Tibial nerve (tissue), 4 donors: ENCODE measurements at regions not wholly inside any gene's neighbourhood (a gene's known extent, or its start where the extent isn't known, plus 50 kb on each side); places are given as distances from the start of the nearest gene placed in this dataset.

Experiments
- DNase-seq, 2 donors: peaks; one replicate each; pipeline ENCODE4 v3.0.0-alpha.2; 2019; ENCODE audit warnings: low spot score in 2 of 2
- H3K27ac ChIP-seq, 4 donors: fragments of 200-600 bp; sonication (generic) in 3 of 4; one replicate each; pipeline ENCODE4 v1.5.1; 2017 to 2019; ENCODE audit warnings: mild to moderate bottlenecking in 1 of 4
- H3K27me3 ChIP-seq, 2 donors: fragments of 200-600 bp; sonication (generic) in 1 of 2; one replicate each; pipeline versions ENCODE4 v1.5.1 to v1.6.0; 2017 to 2019
- H3K36me3 ChIP-seq, 3 donors: fragments of 200-600 bp; sonication (generic); one replicate each; pipeline ENCODE4 v1.5.1; 2018 to 2019
- H3K4me1 ChIP-seq, 4 donors: fragments of 200-600 bp; sonication (generic) in 3 of 4; one replicate each; pipeline ENCODE4 v1.5.1; 2017 to 2019
- H3K4me3 ChIP-seq, 4 donors: fragments of 200-600 bp; sonication (generic) in 3 of 4; one replicate each; pipeline ENCODE4 v1.5.1; 2017 to 2019; ENCODE audit warnings: mild to moderate bottlenecking in 1 of 4, moderate library complexity in 1 of 4
- H3K9me3 ChIP-seq, 4 donors: fragments of 200-600 bp; sonication (generic) in 3 of 4; one replicate each; pipeline ENCODE4 v1.5.1; 2017 to 2019
- EP300 ChIP-seq, 2 donors: sonication (generic); formaldehyde crosslinking; IDR thresholded peaks; one replicate each; pipeline ENCODE4 v1.6.1; 2017; ENCODE audit warnings: antibody characterized with exemption in 2 of 2, mild to moderate bottlenecking in 1 of 2
- POLR2A ChIP-seq, 2 donors: fragments of 450-650 bp; IDR thresholded peaks; one replicate each; pipeline ENCODE4 v1.6.1; 2017; ENCODE audit warnings: antibody characterized with exemption in 2 of 2, mild to moderate bottlenecking in 2 of 2, moderate library complexity in 2 of 2
- WGBS, 2 donors: methylation state at CpG; one replicate each; pipeline ENCODE4 v1.1.5; 2018; 5-methylcytosine and 5-hydroxymethylcytosine counted together
- TF ChIP-seq, protein P1 (sequence below), 5 experiments: fragments of 200-600 bp in 3 of 5; fragments of 450-650 bp in 2 of 5; sonication (generic) in 3 of 5; IDR thresholded peaks; one replicate each; pipeline ENCODE4 v1.5.1; 2016 to 2019; ENCODE audit warnings: antibody characterized with exemption in 5 of 5, mild to moderate bottlenecking in 3 of 5, moderate library complexity in 2 of 5

GRCh38 chr3:101050046-101050445, 56.8 kb upstream of the ABI3BP start:
- no peak for DNase-seq
- no peak overlapping the region for H3K27ac ChIP-seq
- no peak for TF ChIP-seq POLR2A (IDR thresholded peaks at IDR 0.05)
- TF ChIP-seq, protein P1, sequence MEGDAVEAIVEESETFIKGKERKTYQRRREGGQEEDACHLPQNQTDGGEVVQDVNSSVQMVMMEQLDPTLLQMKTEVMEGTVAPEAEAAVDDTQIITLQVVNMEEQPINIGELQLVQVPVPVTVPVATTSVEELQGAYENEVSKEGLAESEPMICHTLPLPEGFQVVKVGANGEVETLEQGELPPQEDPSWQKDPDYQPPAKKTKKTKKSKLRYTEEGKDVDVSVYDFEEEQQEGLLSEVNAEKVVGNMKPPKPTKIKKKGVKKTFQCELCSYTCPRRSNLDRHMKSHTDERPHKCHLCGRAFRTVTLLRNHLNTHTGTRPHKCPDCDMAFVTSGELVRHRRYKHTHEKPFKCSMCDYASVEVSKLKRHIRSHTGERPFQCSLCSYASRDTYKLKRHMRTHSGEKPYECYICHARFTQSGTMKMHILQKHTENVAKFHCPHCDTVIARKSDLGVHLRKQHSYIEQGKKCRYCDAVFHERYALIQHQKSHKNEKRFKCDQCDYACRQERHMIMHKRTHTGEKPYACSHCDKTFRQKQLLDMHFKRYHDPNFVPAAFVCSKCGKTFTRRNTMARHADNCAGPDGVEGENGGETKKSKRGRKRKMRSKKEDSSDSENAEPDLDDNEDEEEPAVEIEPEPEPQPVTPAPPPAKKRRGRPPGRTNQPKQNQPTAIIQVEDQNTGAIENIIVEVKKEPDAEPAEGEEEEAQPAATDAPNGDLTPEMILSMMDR (IDR thresholded peaks at IDR 0.05), result no peak
- no peaks in the 10 kb centered on the region for H3K36me3 ChIP-seq
- no peaks in the 10 kb centered on the region for H3K9me3 ChIP-seq
- 52 to 57% methylated on average over 5 of the region's 5 CpGs for WGBS, 2 donors
- no peaks in the 10 kb centered on the region for H3K27me3 ChIP-seq
- H3K4me3 ChIP-seq, result no peak overlapping the region
- H3K4me1 ChIP-seq, result no peaks in the 10 kb centered on the region

GRCh38 chr3:101049532-101049931, 56.3 kb upstream of the ABI3BP start:
- no peak for DNase-seq
- Histone ChIP-seq H3K36me3 (no peaks in the 10 kb centered on the region), H3K9me3 (no peaks in the 10 kb centered on the region), H3K4me1 (no peaks in the 10 kb centered on the region), H3K27me3 (no peaks in the 10 kb centered on the region), H3K27ac (no peak overlapping the region), H3K4me3 (no peak overlapping the region)
- TF ChIP-seq, protein P1 (IDR thresholded peaks at IDR 0.05), result no peak
- no peak for TF ChIP-seq POLR2A (IDR thresholded peaks at IDR 0.05)
- no peak for TF ChIP-seq EP300 (IDR thresholded peaks at IDR 0.05)

- Histone ChIP-seq H3K27me3 (no peaks in the 10 kb centered on the region), H3K4me3 (no peak overlapping the region), H3K9me3 (no peaks in the 10 kb centered on the region), H3K4me1 (peaks cover 0 to 10% (median 0%) of the 10 kb centered on the region in 4 donors), H3K36me3 (no peaks in the 10 kb centered on the region), H3K27ac (no peak overlapping the region)
- TF ChIP-seq POLR2A (IDR thresholded peaks at IDR 0.05) (no peak), EP300 (IDR thresholded peaks at IDR 0.05) (no peak)
- TF ChIP-seq, protein P1 (IDR thresholded peaks at IDR 0.05), result no peak
- 65 to 78% methylated on average over 2 of the region's 2 CpGs for WGBS, 2 donors
- DNase-seq, result no peak
Measured at GRCh38 chr3:101043687-101044078, 50.5 kb upstream of the ABI3BP start.

DNA sequence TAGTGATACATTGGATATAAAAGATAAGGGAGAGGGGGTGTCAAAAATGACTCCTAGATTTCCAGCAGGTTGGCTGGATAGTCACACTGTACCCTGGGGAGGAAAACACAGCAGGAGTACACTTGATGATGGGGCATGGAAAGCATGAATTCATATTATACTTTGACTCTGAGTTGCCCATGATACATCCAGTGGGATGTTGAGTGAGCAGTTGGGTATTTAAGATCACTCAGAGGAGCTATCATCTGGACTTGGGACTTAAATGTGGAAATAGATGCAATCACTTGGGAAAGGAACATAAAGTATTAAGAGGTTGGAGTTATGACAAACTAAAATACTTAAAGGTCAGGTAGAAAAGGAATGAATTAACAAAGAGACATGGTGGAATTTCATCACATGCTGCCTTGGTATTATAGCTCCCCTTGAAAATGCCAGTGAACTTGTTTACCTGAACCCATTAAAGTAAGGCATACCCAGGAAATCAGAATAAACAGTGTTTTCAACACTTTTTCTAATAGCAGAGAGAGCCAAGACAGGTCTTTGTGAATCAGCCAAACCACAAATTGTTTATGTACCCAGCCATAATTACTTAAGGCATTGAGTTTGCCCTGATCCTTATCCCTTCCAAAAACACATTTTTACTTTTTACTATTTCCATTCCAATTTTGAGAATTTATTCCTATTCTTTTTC, 49.9 kb upstream of the ABI3BP start:
- no peaks in the 10 kb centered on the region for H3K9me3 ChIP-seq
- no peaks in the 10 kb centered on the region for H3K27me3 ChIP-seq
- no peak for DNase-seq
- H3K27ac ChIP-seq, result no peak overlapping the region
- H3K36me3 ChIP-seq, result no peaks in the 10 kb centered on the region
- no peak for TF ChIP-seq POLR2A (IDR thresholded peaks at IDR 0.05)
- TF ChIP-seq, protein P1 (IDR thresholded peaks at IDR 0.05), result no peak
- TF ChIP-seq EP300 (IDR thresholded peaks at IDR 0.05), result no peak
- H3K4me3 ChIP-seq, result no peak overlapping the region
- peaks cover 0 to 14% (median 0%) of the 10 kb centered on the region in 4 donors for H3K4me1 ChIP-seq
